ENCODE measurements at regions not wholly inside any gene's neighbourhood (a gene's known extent, or its start where the extent isn't known, plus 50 kb on each side); places are given as distances from the start of the nearest gene placed in this dataset.
"Not testable (repeated sequence)": the region's sequence is repeated elsewhere in the genome, so short reads cannot be mapped to it uniquely, and the experiment has no call there.

DNA sequence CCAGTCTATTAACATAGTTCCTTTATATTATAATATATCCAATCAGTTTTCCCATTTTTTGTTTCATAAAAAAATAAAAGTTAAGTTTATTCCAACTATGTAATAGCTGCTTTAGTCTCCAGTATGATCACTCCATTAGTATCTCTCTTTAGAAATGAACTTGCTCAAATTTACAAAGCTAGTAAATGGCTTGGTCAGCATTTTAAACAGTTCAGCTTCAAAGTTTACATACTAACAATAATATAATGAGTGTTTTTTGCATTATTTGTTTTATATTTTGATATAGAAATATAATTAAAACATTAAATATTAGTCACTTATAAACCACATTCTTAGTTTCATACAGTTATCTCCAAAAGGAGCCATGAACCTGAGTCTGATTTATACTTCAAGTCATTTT, 1073.8 kb downstream of the SLITRK5 start:
- Histone ChIP-seq H3K27me3 (no peaks in the 10 kb centered on the region), H3K4me1 (no peaks in the 10 kb centered on the region), H3K9me3 (replicated peaks) (no peaks in the 10 kb centered on the region), H3K36me3 (no peaks in the 10 kb centered on the region), H3K4me3 (no peak overlapping the region), H3K27ac (no peak overlapping the region)
- DNase-seq: no peak

DNA sequence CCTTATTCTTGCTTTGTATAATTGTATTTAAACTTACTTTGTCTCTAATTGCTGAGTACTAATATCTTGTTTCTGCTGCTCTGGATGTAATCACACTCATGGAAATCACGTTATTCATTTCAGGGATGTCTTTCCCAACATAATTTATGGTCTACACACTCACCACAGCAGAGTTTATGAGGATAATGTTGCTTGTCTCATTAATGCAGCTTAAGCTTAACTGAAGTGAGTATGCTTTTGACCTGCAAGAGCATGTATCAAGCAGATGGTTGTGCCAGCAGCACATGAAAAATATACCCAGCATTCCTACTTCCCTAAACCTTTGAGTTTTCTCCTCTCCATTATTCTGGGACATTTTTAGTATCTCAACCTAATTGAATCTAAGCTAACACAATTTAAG, 1080.9 kb downstream of the SLITRK5 start:
- no peaks in the 10 kb centered on the region for H3K9me3 ChIP-seq (replicated peaks)
- no peak for DNase-seq
- H3K4me3 ChIP-seq: no peak overlapping the region
- H3K4me1 ChIP-seq: no peaks in the 10 kb centered on the region
- no peaks in the 10 kb centered on the region for H3K36me3 ChIP-seq
- H3K27ac ChIP-seq: no peak overlapping the region
- H3K27me3 ChIP-seq: no peaks in the 10 kb centered on the region

DNA sequence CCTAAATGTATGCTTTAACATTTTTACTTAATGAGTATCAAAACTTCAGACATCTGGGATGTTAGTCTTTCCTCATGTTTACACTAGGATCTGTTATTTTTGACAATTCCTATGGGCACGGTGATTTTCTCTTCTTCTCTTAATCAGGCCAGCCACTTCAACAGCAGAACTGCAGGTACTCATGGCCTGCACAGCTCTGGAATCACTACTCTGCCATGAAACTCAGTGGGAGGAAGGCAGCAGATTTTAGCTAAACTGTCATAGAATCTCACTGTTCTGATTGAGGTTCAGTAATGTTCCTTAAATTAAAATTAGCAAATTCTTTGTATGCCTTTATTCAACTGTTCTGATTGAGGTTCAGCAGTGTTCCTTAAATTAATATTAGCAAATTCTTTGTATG, 1083.0 kb downstream of the SLITRK5 start:
- no peaks in the 10 kb centered on the region for H3K4me1 ChIP-seq
- no peak overlapping the region for H3K27ac ChIP-seq
- no peaks in the 10 kb centered on the region for H3K9me3 ChIP-seq (replicated peaks)
- H3K27me3 ChIP-seq: no peaks in the 10 kb centered on the region
- H3K36me3 ChIP-seq: no peaks in the 10 kb centered on the region
- DNase-seq: no peak
- H3K4me3 ChIP-seq: no peak overlapping the region

DNA sequence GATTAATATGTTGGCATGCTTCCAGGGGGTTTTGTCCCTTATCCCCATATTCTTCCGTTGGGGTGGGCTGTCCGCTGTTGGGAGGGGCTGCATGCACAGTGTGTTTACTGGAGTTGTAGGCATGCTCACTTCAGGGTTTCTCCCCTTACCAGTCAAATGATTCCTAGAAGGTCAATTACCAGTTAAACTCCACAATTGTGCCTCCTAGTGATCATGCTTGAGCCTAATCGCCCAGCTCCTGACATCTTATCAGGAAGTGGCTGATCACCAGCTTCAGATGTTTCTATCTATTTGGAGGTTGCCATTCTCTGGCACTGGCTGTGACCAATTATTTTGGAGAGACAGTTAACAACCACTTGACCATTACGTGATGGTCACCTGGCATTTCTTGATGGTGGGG, 1090.0 kb downstream of the SLITRK5 start:
- Histone ChIP-seq H3K9me3 (replicated peaks) (no peaks in the 10 kb centered on the region), H3K4me3 (no peak overlapping the region), H3K36me3 (no peaks in the 10 kb centered on the region), H3K4me1 (no peaks in the 10 kb centered on the region), H3K27ac (no peak overlapping the region), H3K27me3 (no peaks in the 10 kb centered on the region)
- no peak for DNase-seq

DNA sequence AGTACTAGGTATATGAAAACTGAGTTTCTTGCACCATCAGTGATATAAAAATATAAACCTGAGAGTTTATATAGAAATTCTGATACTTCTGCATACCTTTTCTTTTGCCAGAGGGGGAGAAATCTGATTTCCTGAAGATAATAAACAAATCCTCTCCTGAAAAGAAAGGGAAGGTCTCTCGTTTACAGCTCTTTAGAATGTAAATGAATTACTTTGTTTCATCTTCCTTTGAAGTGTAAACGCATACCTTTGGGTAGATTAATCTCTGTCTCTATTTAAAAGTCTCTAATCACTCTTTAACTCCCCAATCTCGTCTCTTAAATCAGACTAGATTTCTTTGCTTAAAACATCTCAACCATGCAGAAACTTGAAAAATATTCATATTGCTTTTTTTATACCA, 1092.9 kb downstream of the SLITRK5 start:
- Histone ChIP-seq H3K4me3 (no peak overlapping the region), H3K9me3 (replicated peaks) (no peaks in the 10 kb centered on the region), H3K27me3 (no peaks in the 10 kb centered on the region), H3K27ac (no peak overlapping the region), H3K4me1 (no peaks in the 10 kb centered on the region), H3K36me3 (no peaks in the 10 kb centered on the region)
- no peak for DNase-seq

DNA sequence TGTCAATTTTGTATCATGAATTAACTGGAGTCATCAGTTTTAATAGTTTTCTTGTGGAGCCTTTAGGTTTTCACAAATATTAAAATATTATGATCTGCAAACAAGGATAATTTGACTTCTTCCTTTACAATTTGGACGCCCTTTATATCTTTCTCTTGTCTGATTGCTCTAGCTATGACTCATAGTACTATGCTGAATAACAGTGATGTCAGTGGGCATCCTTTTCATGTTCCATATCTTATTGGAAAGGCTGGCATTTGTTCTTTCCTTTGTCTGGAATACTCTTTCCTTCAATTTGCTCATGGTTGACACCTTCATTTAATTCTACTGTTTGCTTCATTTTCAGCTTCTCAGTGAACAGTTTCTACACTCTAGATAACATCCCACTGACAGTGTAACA, 1129.3 kb downstream of the SLITRK5 start:
- Histone ChIP-seq H3K4me1 (no peaks in the 10 kb centered on the region), H3K27me3 (no peaks in the 10 kb centered on the region), H3K27ac (no peak overlapping the region), H3K36me3 (no peaks in the 10 kb centered on the region), H3K4me3 (no peak overlapping the region), H3K9me3 (replicated peaks) (no peaks in the 10 kb centered on the region)
- no peak for DNase-seq

DNA sequence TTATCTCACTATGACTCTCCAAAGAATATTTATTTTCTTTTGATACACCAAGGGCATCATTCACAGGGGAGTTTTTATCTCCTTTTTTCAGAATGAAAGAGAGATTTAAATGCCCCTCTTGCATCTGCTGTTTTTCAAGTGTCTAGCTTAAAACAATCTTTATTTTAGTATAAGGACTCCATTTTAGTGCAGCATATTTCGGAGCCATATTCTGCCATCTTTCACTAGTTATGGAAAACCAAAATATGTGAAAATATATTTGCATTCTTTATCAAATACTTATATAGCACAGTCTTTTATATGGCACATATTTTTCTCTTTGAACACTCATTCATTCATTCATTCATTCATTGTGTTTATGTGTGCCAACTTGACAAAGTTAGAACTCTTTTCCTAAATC, 1130.2 kb downstream of the SLITRK5 start:
- no peaks in the 10 kb centered on the region for H3K27me3 ChIP-seq
- H3K4me3 ChIP-seq: no peak overlapping the region
- H3K36me3 ChIP-seq: no peaks in the 10 kb centered on the region
- no peaks in the 10 kb centered on the region for H3K4me1 ChIP-seq
- H3K27ac ChIP-seq: no peak overlapping the region
- no peaks in the 10 kb centered on the region for H3K9me3 ChIP-seq (replicated peaks)
- DNase-seq: no peak

DNA sequence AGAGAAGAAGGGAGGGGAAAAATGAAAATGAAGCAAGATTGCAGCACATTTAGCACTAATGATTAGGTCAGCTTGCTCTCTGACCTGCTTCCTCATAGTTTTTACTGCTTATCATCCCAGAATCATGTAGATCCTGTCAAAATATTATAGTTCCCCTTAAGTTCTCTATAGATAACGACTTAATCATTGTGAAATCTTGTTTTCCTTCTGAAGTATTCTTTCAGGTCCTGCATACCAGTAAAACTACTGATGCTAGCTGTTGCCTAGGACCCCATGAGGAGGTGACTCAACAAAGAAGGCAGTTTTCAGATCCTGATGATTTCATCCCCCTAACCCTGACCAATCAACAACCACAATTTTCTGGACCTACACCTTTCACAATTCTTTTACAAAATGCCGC, 1131.7 kb downstream of the SLITRK5 start:
- H3K27ac ChIP-seq: no peak overlapping the region
- no peaks in the 10 kb centered on the region for H3K27me3 ChIP-seq
- H3K4me3 ChIP-seq: no peak overlapping the region
- no peaks in the 10 kb centered on the region for H3K9me3 ChIP-seq (replicated peaks)
- no peaks in the 10 kb centered on the region for H3K4me1 ChIP-seq
- DNase-seq: no peak
- no peaks in the 10 kb centered on the region for H3K36me3 ChIP-seq

DNA sequence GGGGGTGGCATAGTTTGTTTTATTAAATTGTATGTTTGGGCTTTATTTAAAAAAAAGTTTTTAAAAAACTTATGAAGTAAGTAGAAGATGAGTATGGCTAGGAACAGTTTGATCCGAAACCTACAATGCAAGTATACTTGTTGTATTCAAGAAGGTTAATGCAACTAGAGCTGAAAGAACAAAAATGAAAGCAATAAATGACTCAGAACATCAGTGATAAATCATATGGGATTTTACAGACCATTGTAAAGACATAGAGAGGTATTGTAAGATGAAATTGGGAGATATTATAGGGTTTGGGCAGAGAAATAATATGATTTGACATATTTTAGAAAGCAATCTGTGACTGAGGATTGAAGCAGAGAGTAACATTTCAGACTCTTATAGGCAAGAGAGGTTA, 1135.3 kb downstream of the SLITRK5 start:
- H3K4me1 ChIP-seq: no peaks in the 10 kb centered on the region
- H3K27me3 ChIP-seq: no peaks in the 10 kb centered on the region
- H3K36me3 ChIP-seq: no peaks in the 10 kb centered on the region
- no peaks in the 10 kb centered on the region for H3K9me3 ChIP-seq (replicated peaks)
- no peak for DNase-seq
- H3K27ac ChIP-seq: no peak overlapping the region
- H3K4me3 ChIP-seq: no peak overlapping the region

DNA sequence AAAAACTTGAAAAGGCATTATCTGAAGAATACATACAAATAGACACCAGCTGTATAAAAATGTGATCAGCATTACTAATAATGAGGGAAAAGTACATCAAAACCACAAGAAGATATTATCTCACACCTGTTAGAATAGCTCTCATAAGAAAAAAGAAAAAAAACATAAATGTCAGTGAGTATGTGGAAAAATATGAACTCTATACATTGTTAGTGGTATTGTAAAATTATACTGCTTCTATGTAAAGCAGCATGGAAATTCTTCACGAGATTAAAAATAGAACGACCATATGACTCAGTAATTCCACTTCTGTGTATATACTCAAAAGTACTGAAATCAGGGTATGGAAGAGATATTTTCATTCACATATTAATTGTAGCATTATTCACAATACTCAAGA, 1146.4 kb downstream of the SLITRK5 start:
- Histone ChIP-seq H3K4me3 (no peak overlapping the region), H3K9me3 (replicated peaks) (no peaks in the 10 kb centered on the region), H3K27ac (no peak overlapping the region), H3K27me3 (no peaks in the 10 kb centered on the region), H3K4me1 (peaks cover 7% of the 10 kb centered on the region; the same call in 1 of the 2 replicates), H3K36me3 (no peaks in the 10 kb centered on the region)
- DNase-seq: peak in 1 of 2 experiments; percentile 2

DNA sequence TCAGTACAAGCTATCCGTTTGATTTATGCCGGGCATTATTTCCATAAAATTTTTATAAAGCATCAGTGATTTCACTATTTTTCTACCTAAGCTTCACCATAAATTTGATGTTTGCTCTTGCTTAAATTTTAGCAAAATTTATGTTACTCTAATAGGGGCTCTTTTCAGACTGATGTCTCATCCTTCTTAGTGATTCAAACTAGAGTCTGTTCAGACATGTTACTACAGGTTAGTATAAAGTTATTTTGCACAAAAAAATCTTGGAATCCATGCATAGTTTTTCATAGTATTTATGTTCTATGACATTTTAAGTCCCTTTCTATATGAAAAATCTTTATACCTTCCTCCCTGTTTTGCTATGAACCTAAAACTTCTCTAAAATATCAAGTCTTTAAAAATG, 1151.9 kb downstream of the SLITRK5 start:
- H3K9me3 ChIP-seq (replicated peaks): no peaks in the 10 kb centered on the region
- no peak overlapping the region for H3K27ac ChIP-seq
- H3K36me3 ChIP-seq: no peaks in the 10 kb centered on the region
- H3K27me3 ChIP-seq: no peaks in the 10 kb centered on the region
- no peak for DNase-seq
- H3K4me3 ChIP-seq: no peak overlapping the region
- no peaks in the 10 kb centered on the region for H3K4me1 ChIP-seq

DNA sequence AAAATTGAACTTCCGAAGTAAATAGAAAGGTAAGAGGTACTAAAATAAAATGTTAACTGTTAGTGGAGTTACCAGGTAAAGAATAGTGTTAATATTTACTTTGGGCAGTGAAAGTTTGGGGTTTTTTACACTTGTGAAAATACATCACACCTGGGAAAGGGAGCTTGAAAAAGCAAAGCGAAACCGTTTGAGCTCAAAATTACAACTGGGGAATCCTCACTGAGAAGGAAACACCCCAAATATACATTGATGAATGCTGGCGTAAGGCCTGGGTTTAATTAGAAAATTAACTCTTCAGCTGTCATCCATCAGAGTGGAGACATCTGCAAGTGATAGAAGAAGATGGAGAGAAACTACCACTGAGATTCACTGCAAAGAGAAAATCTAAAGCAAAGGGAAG, 1153.0 kb downstream of the SLITRK5 start:
- Histone ChIP-seq H3K36me3 (no peaks in the 10 kb centered on the region), H3K4me3 (no peak overlapping the region), H3K9me3 (replicated peaks) (no peaks in the 10 kb centered on the region), H3K4me1 (no peaks in the 10 kb centered on the region), H3K27ac (no peak overlapping the region), H3K27me3 (no peaks in the 10 kb centered on the region)
- no peak for DNase-seq

DNA sequence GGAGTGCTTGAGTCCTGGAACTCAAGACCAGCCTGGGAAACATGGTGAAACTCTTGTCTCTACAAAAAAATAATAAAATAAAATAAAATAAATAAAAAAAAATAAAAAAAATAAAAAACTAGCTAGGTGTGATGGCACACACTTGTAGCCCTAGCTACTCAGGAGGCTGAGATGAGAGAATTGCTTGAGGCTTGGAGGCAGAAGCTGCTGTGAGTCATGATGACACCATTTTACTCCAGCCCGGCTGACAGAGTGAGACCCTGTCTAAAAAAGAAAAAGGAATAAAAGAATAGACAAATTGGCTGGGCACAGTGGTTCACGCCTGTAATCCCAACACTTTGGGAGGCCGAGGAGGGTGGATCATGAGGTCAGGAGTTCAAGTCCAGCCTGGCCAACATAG, 1168.9 kb downstream of the SLITRK5 start:
- no peaks in the 10 kb centered on the region for H3K27me3 ChIP-seq
- no peaks in the 10 kb centered on the region for H3K36me3 ChIP-seq

DNA sequence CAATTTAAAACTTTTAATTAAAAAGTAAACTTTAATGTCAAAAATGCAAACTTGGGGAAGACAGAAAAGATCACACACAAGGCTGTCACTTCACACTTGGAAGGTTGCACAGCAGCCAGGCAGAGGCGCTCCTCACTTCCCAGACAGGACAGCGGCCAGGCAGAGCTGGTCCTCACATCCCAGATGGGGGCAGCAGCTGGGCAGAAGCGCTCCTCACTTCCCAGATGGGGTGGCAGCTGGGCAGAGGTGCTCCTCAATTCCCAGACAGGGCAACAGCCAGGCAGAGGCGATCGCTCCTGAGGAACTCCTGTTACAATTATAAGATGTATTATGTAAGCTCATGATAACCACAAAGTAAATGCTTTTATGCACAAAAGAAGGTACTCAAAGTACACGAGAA, 1181.1 kb downstream of the SLITRK5 start:
- not testable (repeated sequence) for H3K9me3 ChIP-seq (replicated peaks); H3K36me3 ChIP-seq; H3K27me3 ChIP-seq; H3K4me3 ChIP-seq; H3K4me1 ChIP-seq; H3K27ac ChIP-seq
- peak in 1 of 2 experiments; percentile 4 for DNase-seq

More for the DNA sequence above, 1168.9 kb downstream of the SLITRK5 start:
- Histone ChIP-seq H3K4me3 (no peak overlapping the region), H3K4me1 (no peaks in the 10 kb centered on the region), H3K27ac (no peak overlapping the region), H3K9me3 (replicated peaks) (no peaks in the 10 kb centered on the region)
- no peak for DNase-seq

DNA sequence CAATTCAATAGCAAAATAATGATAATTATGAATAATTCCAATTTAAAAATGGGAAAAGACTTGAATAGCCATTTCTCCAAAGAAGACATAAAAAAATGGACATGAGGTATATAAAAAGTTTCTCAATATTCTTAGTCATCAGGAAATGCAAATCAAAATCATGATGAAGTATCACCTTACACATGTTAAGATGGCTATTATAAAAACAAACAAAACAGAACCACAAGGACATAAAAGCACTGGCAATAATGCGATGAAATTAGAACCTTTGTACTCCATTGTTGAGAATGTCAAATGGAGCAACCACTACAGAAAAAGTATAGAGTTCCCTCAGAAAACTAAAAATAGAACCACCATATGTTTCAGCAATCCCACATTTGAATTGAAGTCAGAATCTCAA, 1186.1 kb downstream of the SLITRK5 start:
- Histone ChIP-seq H3K27ac (no peak overlapping the region), H3K4me1 (no peaks in the 10 kb centered on the region), H3K4me3 (no peak overlapping the region), H3K27me3 (no peaks in the 10 kb centered on the region), H3K36me3 (no peaks in the 10 kb centered on the region), H3K9me3 (replicated peaks) (no peaks in the 10 kb centered on the region)
- no peak for DNase-seq

DNA sequence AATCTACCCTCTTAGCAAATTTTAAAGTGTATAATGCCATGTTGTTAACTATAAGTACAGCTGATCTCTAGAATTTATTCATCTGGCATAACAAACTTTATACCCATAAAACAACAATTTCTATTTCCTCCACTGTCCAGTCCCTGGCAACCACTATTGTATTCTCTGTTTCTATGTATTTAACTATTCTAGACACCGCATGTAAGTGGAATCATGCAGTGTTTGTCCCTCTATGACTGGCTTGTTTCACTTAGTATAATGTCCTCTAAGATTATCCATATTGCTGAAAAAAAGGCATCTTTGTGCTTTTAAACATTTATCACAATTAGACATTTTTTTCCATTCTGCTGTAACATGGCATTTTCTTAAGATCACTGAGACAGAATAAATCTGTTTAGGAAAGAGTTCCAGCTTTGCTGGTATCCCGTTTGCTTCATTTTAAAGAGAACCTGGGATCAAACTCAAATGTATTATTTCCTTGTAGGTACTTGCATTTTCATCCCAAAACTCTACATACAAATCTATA, 1191.0 kb downstream of the SLITRK5 start:
- Histone ChIP-seq H3K9me3 (replicated peaks) (no peaks in the 10 kb centered on the region), H3K27ac (no peak overlapping the region), H3K4me3 (no peak overlapping the region), H3K27me3 (no peaks in the 10 kb centered on the region), H3K4me1 (no peaks in the 10 kb centered on the region), H3K36me3 (no peaks in the 10 kb centered on the region)
- DNase-seq: no peak

DNA sequence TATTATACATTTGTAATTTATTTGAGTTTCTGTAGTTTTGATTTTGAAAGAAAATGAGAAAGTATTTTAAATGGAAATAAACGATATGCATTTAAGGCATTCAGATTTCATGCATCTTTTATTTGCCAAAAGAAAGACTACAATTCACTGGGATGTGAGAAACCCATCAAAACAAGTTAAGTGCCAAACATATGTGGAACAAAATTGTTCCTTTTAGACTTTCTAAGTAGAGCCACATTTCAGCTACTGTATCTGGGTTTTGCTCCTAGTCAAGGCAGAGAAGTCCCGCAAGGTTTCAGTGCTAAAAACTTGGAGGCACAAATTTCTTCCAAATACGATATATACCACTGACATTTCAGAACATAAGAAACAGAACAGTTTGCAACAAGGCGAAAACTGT, 1191.9 kb downstream of the SLITRK5 start:
- Histone ChIP-seq H3K27me3 (no peaks in the 10 kb centered on the region), H3K36me3 (no peaks in the 10 kb centered on the region), H3K9me3 (replicated peaks) (no peaks in the 10 kb centered on the region), H3K27ac (no peak overlapping the region), H3K4me3 (no peak overlapping the region), H3K4me1 (no peaks in the 10 kb centered on the region)
- DNase-seq: no peak
